HCT116 (cell line): ENCODE measurements at regions not wholly inside any gene's neighbourhood (a gene's known extent, or its start where the extent isn't known, plus 50 kb on each side); places are given as distances from the start of the nearest gene placed in this dataset.

ENCODE experiments used
- ATAC-seq: fragments of 200-7000 bp; cut with Tn5 transposase; 2 replicates; pipeline ENCODE4 v1.9.1; 2020; ENCODE audit warnings: mild to moderate bottlenecking, moderate library complexity
- BruUV-seq: library from RNA; stranded (reverse); fragments of 400-500 nt; replicated peaks from 2 replicates; lab custom pipeline; 2021; lab: Mats Ljungman, UMichigan
- CTCF ChIA-PET: fragments of 300-600 bp; sonication (Branson Sonifier 250); formaldehyde crosslinking; loops from one replicate; lab custom pipeline; 2021; ENCODE audit warnings: antibody characterized with exemption; lab: Charles Lee
- POLR2A ChIA-PET: fragments of 300-600, 350-600 bp; sonication (Branson Sonifier 250); formaldehyde crosslinking; loops from one replicate; lab custom pipeline; 2021; ENCODE audit warnings: antibody characterized with exemption; lab: Charles Lee
- RAD21 ChIA-PET, 2 experiments: fragments of 300-600 bp; sonication (Branson Sonifier 250); formaldehyde crosslinking; loops; one replicate each; lab custom pipeline; 2023; ENCODE audit warnings: low total read pairs in 2 of 2; ENCODE audit not compliant: uncharacterized antibody in 2 of 2, unreplicated experiment in 2 of 2, low non-redundant PET in 1 of 2; lab: Charles Lee
- DNase-seq: peaks from one replicate; pipeline ENCODE4 v3.0.0-alpha.2; 2010; ENCODE audit warnings: low read depth, low spot score
- H2AFZ ChIP-seq: fragments of 200-600 bp; shearing (Covaris generic), sonication (generic); 2 replicates; pipeline ENCODE4 v1.6.1; 2017; ENCODE audit warnings: low read depth, mixed run types, mixed read lengths, antibody characterized with exemption, low read length; ENCODE audit not compliant: poor library complexity, severe bottlenecking
- H3K27ac ChIP-seq: 2 replicates; pipeline ENCODE4 v1.5.1; 2012; ENCODE audit warnings: low read depth, low read length
- H3K27me3 ChIP-seq: fragments of 200-600 bp; sonication (generic); 2 replicates; pipeline ENCODE4 v1.6.1; 2016; ENCODE audit warnings: mixed run types, low read length, mixed read lengths; ENCODE audit not compliant: insufficient read depth
- H3K36me3 ChIP-seq, 2 experiments: fragments of 200-500 bp in 1 of 2; fragments of 200-600 bp in 1 of 2; sonication (Bioruptor generic) in 1 of 2; sonication (generic) in 1 of 2; 2 replicates each; pipeline versions ENCODE4 v1.5.1 to v1.6.1; 2014 to 2016; ENCODE audit warnings: low read length in 2 of 2, inconsistent platforms in 1 of 2, mixed read lengths in 1 of 2, mixed run types in 1 of 2; ENCODE audit not compliant: insufficient read depth in 2 of 2, control insufficient read depth in 1 of 2
- H3K4me1 ChIP-seq, 2 experiments: fragments of 200-600 bp in 1 of 2; sonication (generic) in 1 of 2; 2 replicates each; pipeline versions ENCODE4 v1.5.1 to v1.6.1; 2012 to 2017; ENCODE audit warnings: low read length in 2 of 2, inconsistent platforms in 1 of 2, mild to moderate bottlenecking in 1 of 2, mixed read lengths in 1 of 2, mixed run types in 1 of 2, moderate library complexity in 1 of 2; ENCODE audit not compliant: insufficient read depth in 2 of 2, control insufficient read depth in 1 of 2
- H3K4me2 ChIP-seq: fragments of 200-600 bp; sonication (generic); 2 replicates; pipeline ENCODE4 v1.6.1; 2017; ENCODE audit warnings: mixed run types, low read length, mixed read lengths
- H3K4me3 ChIP-seq, 2 experiments: fragments of 200-600 bp in 1 of 2; sonication (generic) in 1 of 2; replicated peaks in 1 of 2; 2 replicates each; pipeline ENCODE4 v1.5.1; 2011 to 2016; ENCODE audit warnings: low read length in 2 of 2, control low read depth in 1 of 2, low read depth in 1 of 2, mild to moderate bottlenecking in 1 of 2, mixed read lengths in 1 of 2, mixed run types in 1 of 2
- H3K79me2 ChIP-seq: fragments of 200-600 bp; sonication (generic); 2 replicates; pipeline ENCODE4 v1.6.1; 2017; ENCODE audit warnings: mild to moderate bottlenecking, mixed run types, low read length, moderate library complexity, mixed read lengths; ENCODE audit not compliant: insufficient read depth
- H3K9ac ChIP-seq: fragments of 200-600 bp; sonication (generic); 2 replicates; pipeline ENCODE4 v1.6.1; 2016; ENCODE audit warnings: low read length, mixed read lengths
- H3K9me2 ChIP-seq: fragments of 200-600 bp; sonication (generic), shearing (Covaris generic); 2 replicates; pipeline ENCODE4 v1.6.1; 2017; ENCODE audit warnings: mixed run types, mild to moderate bottlenecking, moderate library complexity; ENCODE audit not compliant: insufficient read depth
- H3K9me3 ChIP-seq, 2 experiments: fragments of 200-500 bp in 1 of 2; fragments of 200-600 bp in 1 of 2; sonication (Bioruptor generic) in 1 of 2; sonication (generic) in 1 of 2; 2 replicates each; pipeline ENCODE4 v1.6.1; 2014 to 2017; ENCODE audit warnings: low read length in 2 of 2, mixed read lengths in 2 of 2, inconsistent platforms in 1 of 2, low read depth in 1 of 2, mild to moderate bottlenecking in 1 of 2, mixed run types in 1 of 2, moderate library complexity in 1 of 2; ENCODE audit not compliant: control insufficient read depth in 1 of 2, insufficient read depth in 1 of 2
- H4K20me1 ChIP-seq: fragments of 200-600 bp; sonication (generic), shearing (Covaris generic); 2 replicates; pipeline ENCODE4 v1.6.1; 2017; ENCODE audit warnings: mixed run types, mild to moderate bottlenecking, moderate library complexity; ENCODE audit not compliant: insufficient read depth
- ATF3 ChIP-seq: IDR thresholded peaks from 2 replicates; pipeline ENCODE4 v1.6.1; 2012
- CBX3 ChIP-seq: IDR thresholded peaks from 2 replicates; pipeline ENCODE4 v1.6.1; 2012; ENCODE audit warnings: low read depth
- CEBPB ChIP-seq: IDR thresholded peaks from 2 replicates; pipeline ENCODE4 v1.6.1; 2012; ENCODE audit warnings: low read depth
- CTCF ChIP-seq, 3 experiments: fragments of 200-600 bp in 1 of 3; sonication (generic) in 1 of 3; IDR thresholded peaks in 2 of 3; conservative IDR thresholded peaks in 1 of 3; 2 replicates each; pipeline ENCODE4 v1.5.1; 2012 to 2017; ENCODE audit warnings: low read depth in 2 of 3, low read length in 2 of 3, antibody characterized with exemption in 1 of 3, borderline replicate concordance in 1 of 3, control low read depth in 1 of 3, mild to moderate bottlenecking in 1 of 3, mixed read lengths in 1 of 3, mixed run types in 1 of 3, moderate library complexity in 1 of 3; ENCODE audit not compliant: insufficient read depth in 1 of 3
- ELF1 ChIP-seq: IDR thresholded peaks from 2 replicates; pipeline ENCODE4 v1.6.1; 2012; ENCODE audit warnings: low read depth, borderline replicate concordance
- EZH2 ChIP-seq: fragments of 200-600 bp; sonication (generic); IDR thresholded peaks from 2 replicates; pipeline ENCODE4 v1.6.1; 2017; ENCODE audit warnings: antibody characterized with exemption, mixed run types
- EZH2phosphoT487 ChIP-seq: fragments of 200-600 bp; IDR thresholded peaks from 2 replicates; pipeline ENCODE4 v1.6.1; 2018; ENCODE audit warnings: antibody characterized with exemption, borderline replicate concordance
- FOSL1 ChIP-seq: IDR thresholded peaks from 2 replicates; pipeline ENCODE4 v1.6.1; 2012; ENCODE audit warnings: low read depth
- JUND ChIP-seq: IDR thresholded peaks from 2 replicates; pipeline ENCODE4 v1.6.1; 2012
- POLR2A ChIP-seq: IDR thresholded peaks from 2 replicates; pipeline ENCODE4 v1.7.0; 2011; ENCODE audit warnings: borderline replicate concordance; ENCODE audit not compliant: insufficient read depth, insufficient read length; ENCODE audit errors: extremely low read depth
- POLR2AphosphoS5 ChIP-seq: IDR thresholded peaks from 2 replicates; pipeline ENCODE4 v1.6.1; 2011; ENCODE audit warnings: mild to moderate bottlenecking, low read depth, low read length, moderate library complexity
- SIN3A ChIP-seq: IDR thresholded peaks from 2 replicates; pipeline ENCODE4 v1.6.1; 2012; ENCODE audit warnings: low read depth
- SP1 ChIP-seq: IDR thresholded peaks from 2 replicates; pipeline ENCODE4 v1.6.1; 2012; ENCODE audit warnings: low read depth
- SRF ChIP-seq: IDR thresholded peaks from 2 replicates; pipeline ENCODE4 v1.6.1; 2012; ENCODE audit warnings: low read depth
- TCF7L2 ChIP-seq: IDR thresholded peaks from 2 replicates; pipeline ENCODE4 v1.7.0; 2011; ENCODE audit warnings: borderline replicate concordance, inconsistent platforms; ENCODE audit not compliant: insufficient read depth, insufficient read length; ENCODE audit errors: extremely low read depth
- YY1 ChIP-seq: IDR thresholded peaks from 2 replicates; pipeline ENCODE4 v1.6.1; 2011; ENCODE audit warnings: low read length, low read depth, moderate library complexity, mild to moderate bottlenecking; ENCODE audit not compliant: insufficient replicate concordance; ENCODE audit errors: extremely low read depth
- ZBTB33 ChIP-seq: IDR thresholded peaks from 2 replicates; pipeline ENCODE4 v1.6.1; 2011; ENCODE audit warnings: mild to moderate bottlenecking, low read length, moderate library complexity; ENCODE audit not compliant: insufficient replicate concordance; ENCODE audit errors: extremely low read depth
- ZFX ChIP-seq: fragments of 450-650 bp; IDR thresholded peaks from 2 replicates; pipeline ENCODE4 v1.6.1; 2017
- ZNF274 ChIP-seq: fragments of 200-500 bp; sonication (Bioruptor generic); IDR thresholded peaks from 2 replicates; pipeline ENCODE4 v1.6.1; 2014; ENCODE audit warnings: mild to moderate bottlenecking, low read depth, low read length, inconsistent platforms
- intact Hi-C: fragments of 100-400 bp; cut with micrococcal nuclease; formaldehyde crosslinking; loops from 2 replicates; pipeline ENCODE4 v1.10.0; 2022
- TF ChIP-seq, protein P1 (sequence below): IDR thresholded peaks from 2 replicates; pipeline ENCODE4 v1.6.1; 2012; ENCODE audit warnings: low read depth

- ChIA-PET CTCF (no interaction called here), RAD21 (no interaction called here), POLR2A (no interaction called here)
- Histone ChIP-seq H4K20me1 (no peaks in the 10 kb centered on the region), H3K4me1 (no peaks in the 10 kb centered on the region), H3K4me3 (no peak overlapping the region), H2AFZ (no peak overlapping the region), H3K36me3 (no peaks in the 10 kb centered on the region), H3K79me2 (no peaks in the 10 kb centered on the region), H3K27ac (no peak overlapping the region), H3K27me3 (no peaks in the 10 kb centered on the region), H3K9me2 (no peaks in the 10 kb centered on the region), H3K9ac (no peak overlapping the region), H3K9me3 (peaks cover 15 to 30% of the 10 kb centered on the region in 2 experiments; a peak in 2 of 4 replicates), H3K4me2 (no peak overlapping the region)
- no TSS peak for BruUV-seq
- DNase-seq (no peak), ATAC-seq (no peak)
- no peak for TF ChIP-seq ELF1
- no peak for TF ChIP-seq TCF7L2
- TF ChIP-seq CBX3, result no peak
- TF ChIP-seq ZBTB33, result no peak
- no peak for TF ChIP-seq ZNF274
- no peak for TF ChIP-seq POLR2AphosphoS5
- no peak for TF ChIP-seq CEBPB
- no peak for TF ChIP-seq POLR2A
- TF ChIP-seq ZFX, result no peak
- TF ChIP-seq ATF3, result no peak
- no peak for TF ChIP-seq EZH2phosphoT487
- no peak for TF ChIP-seq FOSL1
- TF ChIP-seq SRF, result no peak
- TF ChIP-seq CTCF (IDR thresholded peaks at IDR 0.05 in 2 of 3, conservative IDR thresholded peaks at IDR 0.05 in 1 of 3; ENCODE audit: borderline replicate concordance in 1 of 3, insufficient read depth in 1 of 3, low read depth in 2 of 3, low read length in 2 of 3), result no peak
- no peak for TF ChIP-seq SP1
- TF ChIP-seq, protein P1, sequence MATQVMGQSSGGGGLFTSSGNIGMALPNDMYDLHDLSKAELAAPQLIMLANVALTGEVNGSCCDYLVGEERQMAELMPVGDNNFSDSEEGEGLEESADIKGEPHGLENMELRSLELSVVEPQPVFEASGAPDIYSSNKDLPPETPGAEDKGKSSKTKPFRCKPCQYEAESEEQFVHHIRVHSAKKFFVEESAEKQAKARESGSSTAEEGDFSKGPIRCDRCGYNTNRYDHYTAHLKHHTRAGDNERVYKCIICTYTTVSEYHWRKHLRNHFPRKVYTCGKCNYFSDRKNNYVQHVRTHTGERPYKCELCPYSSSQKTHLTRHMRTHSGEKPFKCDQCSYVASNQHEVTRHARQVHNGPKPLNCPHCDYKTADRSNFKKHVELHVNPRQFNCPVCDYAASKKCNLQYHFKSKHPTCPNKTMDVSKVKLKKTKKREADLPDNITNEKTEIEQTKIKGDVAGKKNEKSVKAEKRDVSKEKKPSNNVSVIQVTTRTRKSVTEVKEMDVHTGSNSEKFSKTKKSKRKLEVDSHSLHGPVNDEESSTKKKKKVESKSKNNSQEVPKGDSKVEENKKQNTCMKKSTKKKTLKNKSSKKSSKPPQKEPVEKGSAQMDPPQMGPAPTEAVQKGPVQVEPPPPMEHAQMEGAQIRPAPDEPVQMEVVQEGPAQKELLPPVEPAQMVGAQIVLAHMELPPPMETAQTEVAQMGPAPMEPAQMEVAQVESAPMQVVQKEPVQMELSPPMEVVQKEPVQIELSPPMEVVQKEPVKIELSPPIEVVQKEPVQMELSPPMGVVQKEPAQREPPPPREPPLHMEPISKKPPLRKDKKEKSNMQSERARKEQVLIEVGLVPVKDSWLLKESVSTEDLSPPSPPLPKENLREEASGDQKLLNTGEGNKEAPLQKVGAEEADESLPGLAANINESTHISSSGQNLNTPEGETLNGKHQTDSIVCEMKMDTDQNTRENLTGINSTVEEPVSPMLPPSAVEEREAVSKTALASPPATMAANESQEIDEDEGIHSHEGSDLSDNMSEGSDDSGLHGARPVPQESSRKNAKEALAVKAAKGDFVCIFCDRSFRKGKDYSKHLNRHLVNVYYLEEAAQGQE, result no peak
- no peak for TF ChIP-seq JUND
- no peak for TF ChIP-seq SIN3A
- no peak for TF ChIP-seq YY1
- TF ChIP-seq EZH2, result no peak
- intact Hi-C loops, result no loop called here
Observed at GRCh38 chr1:238826891-238827290, 559.5 kb upstream of the CHRM3 start.
